Neural crest cell (in vitro differentiated cells): ENCODE measurements at regions not wholly inside any gene's neighbourhood (a gene's known extent, or its start where the extent isn't known, plus 50 kb on each side); places are given as distances from the start of the nearest gene placed in this dataset.
"Not testable (repeated sequence)": the region's sequence is repeated elsewhere in the genome, so short reads cannot be mapped to it uniquely, and the experiment has no call there.

Experiments used
- DNase-seq: peaks from one replicate; pipeline ENCODE4 v3.0.0; 2021; ENCODE audit warnings: low read depth, mixed read lengths, low spot score
- H3K27ac Mint-ChIP-seq: one replicate; pipeline ENCODE4 v1.8.0; 2021; ENCODE audit warnings: mild to moderate bottlenecking, mixed read lengths; ENCODE audit not compliant: unreplicated experiment
- H3K27me3 Mint-ChIP-seq: 2 replicates; pipeline ENCODE4 v1.8.0; 2021; ENCODE audit warnings: low read depth, mild to moderate bottlenecking, mixed read lengths
- H3K36me3 Mint-ChIP-seq: 2 replicates; pipeline ENCODE4 v1.8.0; 2021; ENCODE audit warnings: low read depth, mild to moderate bottlenecking, mixed read lengths
- H3K4me1 Mint-ChIP-seq: 2 replicates; pipeline ENCODE4 v1.8.0; 2021; ENCODE audit warnings: mixed read lengths
- H3K4me3 Mint-ChIP-seq: one replicate; pipeline ENCODE4 v1.8.0; 2021; ENCODE audit warnings: mild to moderate bottlenecking, mixed read lengths
- H3K9me3 Mint-ChIP-seq: 2 replicates; pipeline ENCODE4 v1.8.0; 2021; ENCODE audit warnings: mixed read lengths
- CTCF ChIP-seq: fragments of 200-600 bp; sonication (generic); conservative IDR thresholded peaks from 2 replicates; pipeline ENCODE4 v1.5.0; 2021; ENCODE audit warnings: antibody characterized with exemption, mild to moderate bottlenecking

GRCh38 chrX:97898798-97899197 lies 1015.1 kb downstream of the RPA4 start:
- H3K9me3 Mint-ChIP-seq: peaks cover 2% of the 10 kb centered on the region
- no peak overlapping the region for H3K27ac Mint-ChIP-seq
- TF ChIP-seq CTCF: no peak
- H3K27me3 Mint-ChIP-seq: no peaks in the 10 kb centered on the region
- peaks cover 5% of the 10 kb centered on the region for H3K4me1 Mint-ChIP-seq
- no peak for DNase-seq
- peaks cover 4% of the 10 kb centered on the region for H3K36me3 Mint-ChIP-seq
- no peak overlapping the region for H3K4me3 Mint-ChIP-seq

- DNase-seq: no peak
- Mint-ChIP-seq H3K9me3 (peaks cover 8% of the 10 kb centered on the region), H3K36me3 (peaks cover 13% of the 10 kb centered on the region), H3K4me3 (no peak overlapping the region), H3K27me3 (no peaks in the 10 kb centered on the region), H3K4me1 (no peaks in the 10 kb centered on the region), H3K27ac (no peak overlapping the region)
- no peak for TF ChIP-seq CTCF
Measured at GRCh38 chrX:97907791-97908190, 1024.1 kb downstream of the RPA4 start.

GRCh38 chrX:97909245-97909644 lies 1025.5 kb downstream of the RPA4 start:
- H3K4me3 Mint-ChIP-seq: no peak overlapping the region
- DNase-seq: no peak
- no peak overlapping the region for H3K27ac Mint-ChIP-seq
- no peak for TF ChIP-seq CTCF
- H3K36me3 Mint-ChIP-seq: peaks cover 13% of the 10 kb centered on the region
- no peaks in the 10 kb centered on the region for H3K4me1 Mint-ChIP-seq
- no peaks in the 10 kb centered on the region for H3K27me3 Mint-ChIP-seq
- peaks cover 8% of the 10 kb centered on the region for H3K9me3 Mint-ChIP-seq

GRCh38 chrX:97915390-97915789 lies 1031.7 kb downstream of the RPA4 start:
- not testable (repeated sequence) for H3K9me3 Mint-ChIP-seq, DNase-seq, H3K27me3 Mint-ChIP-seq, H3K27ac Mint-ChIP-seq, H3K36me3 Mint-ChIP-seq, H3K4me1 Mint-ChIP-seq, H3K4me3 Mint-ChIP-seq

GRCh38 chrX:97921223-97921622 lies 1037.5 kb downstream of the RPA4 start:
- not testable (repeated sequence) for H3K4me3 Mint-ChIP-seq

GRCh38 chrX:97931586-97931985 lies 1047.9 kb downstream of the RPA4 start:
- H3K4me3 Mint-ChIP-seq: peak overlapping the region; percentile 4
- H3K27ac Mint-ChIP-seq: peak overlapping the region; percentile 47
- DNase-seq: no peak
- peaks cover 6% of the 10 kb centered on the region for H3K9me3 Mint-ChIP-seq
- peaks cover 41% of the 10 kb centered on the region for H3K4me1 Mint-ChIP-seq
- no peaks in the 10 kb centered on the region for H3K27me3 Mint-ChIP-seq
- TF ChIP-seq CTCF: no peak
- peaks cover 3% of the 10 kb centered on the region for H3K36me3 Mint-ChIP-seq

More at GRCh38 chrX:97921223-97921622, 1037.5 kb downstream of the RPA4 start:
- not testable (repeated sequence) for H3K27me3 Mint-ChIP-seq, H3K4me1 Mint-ChIP-seq, H3K27ac Mint-ChIP-seq, DNase-seq
- Mint-ChIP-seq H3K9me3 (peaks cover 30% of the 10 kb centered on the region), H3K36me3 (peaks cover 27% of the 10 kb centered on the region)

- no peak for DNase-seq
- H3K4me1 Mint-ChIP-seq: peaks cover 40% of the 10 kb centered on the region
- no peaks in the 10 kb centered on the region for H3K27me3 Mint-ChIP-seq
- H3K36me3 Mint-ChIP-seq: no peaks in the 10 kb centered on the region
- H3K27ac Mint-ChIP-seq: no peak overlapping the region
- H3K9me3 Mint-ChIP-seq: peaks cover 2% of the 10 kb centered on the region
- H3K4me3 Mint-ChIP-seq: no peak overlapping the region
- TF ChIP-seq CTCF: no peak
Measured at GRCh38 chrX:97936296-97936695, 1052.6 kb downstream of the RPA4 start.
